Natural killer cell (primary cell): ENCODE measurements at regions not wholly inside any gene's neighbourhood (a gene's known extent, or its start where the extent isn't known, plus 50 kb on each side); places are given as distances from the start of the nearest gene placed in this dataset.
"Not testable (repeated sequence)": the region's sequence is repeated elsewhere in the genome, so short reads cannot be mapped to it uniquely, and the experiment has no call there.

Source experiments
- ATAC-seq, 3 donors: fragments of 150-1000 bp in 2 of 3; fragments of 200-7000 bp in 1 of 3; cut with Tn5 transposase; 1 replicate in 1 of 3; 2 replicates in 2 of 3; pipeline ENCODE4 v1.10.0; 2021; ENCODE audit warnings: mild to moderate bottlenecking in 2 of 3, moderate library complexity in 2 of 3
- DNase-seq, 2 donors: peaks; one replicate each; pipeline versions ENCODE4 v3.0.0 to v3.0.0-alpha.2; 2013 to 2021; ENCODE audit warnings: mixed read lengths in 1 of 2
- H3K27ac ChIP-seq: one replicate; pipeline ENCODE4 v1.5.1; 2013; ENCODE audit warnings: mild to moderate bottlenecking, low read length
- H3K27me3 ChIP-seq: one replicate; pipeline ENCODE4 v1.6.1; 2013; ENCODE audit warnings: low read length; ENCODE audit not compliant: control insufficient read depth, insufficient read depth
- H3K36me3 ChIP-seq: one replicate; pipeline ENCODE4 v1.6.1; 2013; ENCODE audit warnings: low read length; ENCODE audit not compliant: control insufficient read depth, insufficient read depth
- H3K4me1 ChIP-seq: one replicate; pipeline ENCODE4 v1.6.1; 2013; ENCODE audit warnings: low read length; ENCODE audit not compliant: control insufficient read depth, insufficient read depth
- H3K4me3 ChIP-seq: one replicate; pipeline ENCODE4 v1.5.1; 2013; ENCODE audit warnings: low read length
- H3K9me3 ChIP-seq: one replicate; pipeline ENCODE4 v1.6.1; 2013; ENCODE audit warnings: low read length; ENCODE audit not compliant: control insufficient read depth, insufficient read depth
- H3K27ac Mint-ChIP-seq, 2 donors: one replicate each; pipeline ENCODE4 v1.8.0; 2022; ENCODE audit warnings: mild to moderate bottlenecking in 2 of 2, mixed read lengths in 2 of 2, moderate library complexity in 1 of 2
- H3K27me3 Mint-ChIP-seq, 2 donors: one replicate each; pipeline ENCODE4 v1.8.0; 2022; ENCODE audit warnings: low read depth in 2 of 2, mixed read lengths in 2 of 2
- H3K36me3 Mint-ChIP-seq: one replicate; pipeline ENCODE4 v1.8.0; 2022; ENCODE audit warnings: mixed read lengths
- H3K4me1 Mint-ChIP-seq, 2 donors: one replicate each; pipeline ENCODE4 v1.8.0; 2022; ENCODE audit warnings: mixed read lengths in 2 of 2
- H3K4me3 Mint-ChIP-seq: one replicate; pipeline ENCODE4 v1.8.0; 2022; ENCODE audit warnings: mild to moderate bottlenecking, moderate library complexity, mixed read lengths
- H3K9me3 Mint-ChIP-seq, 2 donors: one replicate each; pipeline ENCODE4 v1.8.0; 2022; ENCODE audit warnings: mixed read lengths in 2 of 2
- WGBS: methylation state at CpG from one replicate; pipeline ENCODE4 v1.1.7; 2013; ENCODE audit warnings: missing lambda C conversion rate; ENCODE audit not compliant: insufficient coverage; 5-methylcytosine and 5-hydroxymethylcytosine counted together
- intact Hi-C: fragments of 100-400 bp; cut with micrococcal nuclease; formaldehyde crosslinking; loops from one replicate; pipeline ENCODE4 v1.14.2; 2022
- TF ChIP-seq, protein P1 (sequence below): fragments of 200-600 bp; IDR thresholded peaks from one replicate; pipeline ENCODE4 v1.8.0; 2022; ENCODE audit warnings: antibody characterized with exemption

- Mint-ChIP-seq H3K27ac (no peak overlapping the region), H3K9me3 (peaks cover 9% of the 10 kb centered on the region in 2 donors), H3K4me3 (no peak overlapping the region), H3K36me3 (no peaks in the 10 kb centered on the region), H3K4me1 (no peaks in the 10 kb centered on the region), H3K27me3 (no peaks in the 10 kb centered on the region)
- DNase-seq: no peak
- Histone ChIP-seq H3K27ac (no peak overlapping the region), H3K4me1 (no peaks in the 10 kb centered on the region), H3K4me3 (no peak overlapping the region), H3K36me3 (no peaks in the 10 kb centered on the region), H3K27me3 (no peaks in the 10 kb centered on the region), H3K9me3 (no peaks in the 10 kb centered on the region)
- TF ChIP-seq, protein P1, sequence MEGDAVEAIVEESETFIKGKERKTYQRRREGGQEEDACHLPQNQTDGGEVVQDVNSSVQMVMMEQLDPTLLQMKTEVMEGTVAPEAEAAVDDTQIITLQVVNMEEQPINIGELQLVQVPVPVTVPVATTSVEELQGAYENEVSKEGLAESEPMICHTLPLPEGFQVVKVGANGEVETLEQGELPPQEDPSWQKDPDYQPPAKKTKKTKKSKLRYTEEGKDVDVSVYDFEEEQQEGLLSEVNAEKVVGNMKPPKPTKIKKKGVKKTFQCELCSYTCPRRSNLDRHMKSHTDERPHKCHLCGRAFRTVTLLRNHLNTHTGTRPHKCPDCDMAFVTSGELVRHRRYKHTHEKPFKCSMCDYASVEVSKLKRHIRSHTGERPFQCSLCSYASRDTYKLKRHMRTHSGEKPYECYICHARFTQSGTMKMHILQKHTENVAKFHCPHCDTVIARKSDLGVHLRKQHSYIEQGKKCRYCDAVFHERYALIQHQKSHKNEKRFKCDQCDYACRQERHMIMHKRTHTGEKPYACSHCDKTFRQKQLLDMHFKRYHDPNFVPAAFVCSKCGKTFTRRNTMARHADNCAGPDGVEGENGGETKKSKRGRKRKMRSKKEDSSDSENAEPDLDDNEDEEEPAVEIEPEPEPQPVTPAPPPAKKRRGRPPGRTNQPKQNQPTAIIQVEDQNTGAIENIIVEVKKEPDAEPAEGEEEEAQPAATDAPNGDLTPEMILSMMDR: no peak
- no peak for ATAC-seq
- 84% methylated on average over 3 of the region's 3 CpGs for WGBS
- intact Hi-C loops: no loop called here
Measured at GRCh38 chr13:71214357-71214756, 652.6 kb downstream of the DACH1 start.

GRCh38 chr13:71213252-71213821 lies 653.7 kb downstream of the DACH1 start:
- Mint-ChIP-seq H3K36me3 (no peaks in the 10 kb centered on the region), H3K27ac (no peak overlapping the region), H3K9me3 (peaks cover 9% of the 10 kb centered on the region in 2 donors), H3K4me3 (no peak overlapping the region), H3K27me3 (no peaks in the 10 kb centered on the region), H3K4me1 (no peaks in the 10 kb centered on the region)
- TF ChIP-seq, protein P1: no peak
- H3K9me3 ChIP-seq: no peaks in the 10 kb centered on the region
- no peaks in the 10 kb centered on the region for H3K27me3 ChIP-seq
- WGBS: 70% methylated on average over 2 of the region's 2 CpGs
- no peak for ATAC-seq
- H3K36me3 ChIP-seq: no peaks in the 10 kb centered on the region
- no peaks in the 10 kb centered on the region for H3K4me1 ChIP-seq
- no peak overlapping the region for H3K27ac ChIP-seq
- no peak overlapping the region for H3K4me3 ChIP-seq
- no peak for DNase-seq
- intact Hi-C loops: no loop called here

DNA sequence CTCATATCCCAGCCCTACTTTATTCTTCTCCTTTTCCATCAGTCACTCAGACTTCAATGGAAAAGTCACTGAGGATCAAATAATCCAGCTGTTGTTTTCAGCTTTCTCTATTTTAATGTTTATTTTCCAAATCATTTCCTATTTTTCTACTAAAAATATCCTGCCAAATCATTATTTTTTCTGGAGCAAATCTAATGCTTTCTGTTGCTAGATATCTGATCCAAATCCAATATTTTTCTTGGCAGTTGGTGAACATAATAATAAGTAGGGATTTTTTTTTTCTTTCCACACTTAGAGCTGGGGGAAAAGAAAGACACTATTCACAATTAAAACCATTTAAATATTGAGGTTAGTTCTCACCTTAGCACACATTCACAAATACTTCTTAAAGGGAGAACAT lies 656.1 kb downstream of the DACH1 start:
- H3K27ac Mint-ChIP-seq: no peak overlapping the region
- intact Hi-C loops: no loop called here
- no peak for ATAC-seq
- H3K4me1 ChIP-seq: no peaks in the 10 kb centered on the region
- H3K9me3 ChIP-seq: no peaks in the 10 kb centered on the region
- H3K36me3 ChIP-seq: no peaks in the 10 kb centered on the region
- H3K27me3 ChIP-seq: no peaks in the 10 kb centered on the region
- H3K27me3 Mint-ChIP-seq: no peaks in the 10 kb centered on the region
- no peak overlapping the region for H3K4me3 ChIP-seq
- no peak for DNase-seq
- H3K9me3 Mint-ChIP-seq: peaks cover 9 to 10% of the 10 kb centered on the region in 2 donors
- no peaks in the 10 kb centered on the region for H3K4me1 Mint-ChIP-seq
- no peak overlapping the region for H3K4me3 Mint-ChIP-seq
- TF ChIP-seq, protein P1: no peak
- no peaks in the 10 kb centered on the region for H3K36me3 Mint-ChIP-seq
- no peak overlapping the region for H3K27ac ChIP-seq

DNA sequence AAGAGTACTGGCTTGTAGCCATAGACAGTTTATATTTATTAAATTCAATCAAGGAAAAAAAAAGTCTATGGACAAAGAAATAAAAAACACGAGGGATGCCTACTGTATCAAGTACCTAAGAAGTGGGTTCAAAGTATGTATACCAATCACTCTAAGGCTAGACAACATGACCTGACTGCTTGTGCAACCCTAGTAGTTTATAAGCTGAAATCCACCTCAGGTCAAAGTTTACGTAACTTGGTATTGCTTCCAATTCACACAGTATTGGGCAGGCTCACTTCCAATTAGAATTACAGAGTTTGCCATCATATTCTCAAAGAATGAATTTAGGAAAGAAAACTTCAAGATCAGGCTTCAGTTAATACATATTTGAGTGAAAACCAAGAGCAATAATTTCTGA lies 657.8 kb downstream of the DACH1 start:
- H3K36me3 ChIP-seq: no peaks in the 10 kb centered on the region
- Mint-ChIP-seq H3K27ac (no peak overlapping the region), H3K4me1 (no peaks in the 10 kb centered on the region), H3K9me3 (peaks cover 5 to 11% of the 10 kb centered on the region in 2 donors), H3K36me3 (no peaks in the 10 kb centered on the region), H3K27me3 (no peaks in the 10 kb centered on the region), H3K4me3 (no peak overlapping the region)
- no peak overlapping the region for H3K4me3 ChIP-seq
- intact Hi-C loops: no loop called here
- 100% methylated on average over 2 of the region's 2 CpGs for WGBS
- no peaks in the 10 kb centered on the region for H3K4me1 ChIP-seq
- TF ChIP-seq, protein P1: no peak
- H3K27me3 ChIP-seq: no peaks in the 10 kb centered on the region
- H3K27ac ChIP-seq: no peak overlapping the region
- ATAC-seq (no peak), DNase-seq (no peak)
- no peaks in the 10 kb centered on the region for H3K9me3 ChIP-seq

GRCh38 chr13:71184583-71184982 lies 682.4 kb downstream of the DACH1 start:
- H3K36me3 Mint-ChIP-seq, H3K4me1 Mint-ChIP-seq, H3K4me1 ChIP-seq, intact Hi-C loops, H3K27ac ChIP-seq, H3K4me3 ChIP-seq, H3K4me3 Mint-ChIP-seq, H3K27me3 Mint-ChIP-seq, H3K9me3 ChIP-seq, H3K36me3 ChIP-seq, ATAC-seq, H3K27ac Mint-ChIP-seq, H3K9me3 Mint-ChIP-seq, H3K27me3 ChIP-seq, DNase-seq: not testable (repeated sequence)
- 86% methylated on average over 7 of the region's 7 CpGs for WGBS
